ENCODE measurements at regions not wholly inside any gene's neighbourhood (a gene's known extent, or its start where the extent isn't known, plus 50 kb on each side); places are given as distances from the start of the nearest gene placed in this dataset.
"Not testable (repeated sequence)": the region's sequence is repeated elsewhere in the genome, so short reads cannot be mapped to it uniquely, and the experiment has no call there.

DNA sequence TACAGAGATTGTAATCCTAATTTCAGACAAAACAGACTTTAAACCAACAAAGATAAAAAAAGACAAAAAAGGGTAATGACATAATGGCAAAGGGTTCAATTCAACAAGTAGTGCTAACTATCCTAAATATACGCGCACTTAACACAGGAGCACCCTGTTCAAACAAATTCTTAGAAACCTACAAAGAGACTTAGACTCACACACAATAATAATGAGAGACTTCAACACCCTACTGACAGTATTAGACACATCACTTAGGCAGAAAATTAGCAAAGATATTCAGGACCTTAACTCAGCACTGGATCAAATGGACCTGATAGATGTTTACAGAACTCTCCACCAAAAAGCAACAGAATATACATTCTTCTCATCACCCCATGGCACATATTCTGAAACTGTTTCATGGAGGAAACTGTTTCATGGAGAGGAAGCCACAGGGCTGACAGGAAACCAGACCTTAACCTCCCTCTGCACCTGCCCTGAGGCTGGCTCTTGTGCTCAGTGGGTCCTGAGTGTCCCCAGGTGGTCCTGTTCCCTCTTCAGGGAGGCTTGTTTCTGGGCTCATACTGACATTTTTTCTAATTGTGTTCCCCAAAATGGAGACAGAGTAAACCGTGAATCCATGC is 54.7 kb downstream of the OR4M2 start:
- DNase-seq (ENCODE audit: low read depth) = not testable (repeated sequence)

DNA sequence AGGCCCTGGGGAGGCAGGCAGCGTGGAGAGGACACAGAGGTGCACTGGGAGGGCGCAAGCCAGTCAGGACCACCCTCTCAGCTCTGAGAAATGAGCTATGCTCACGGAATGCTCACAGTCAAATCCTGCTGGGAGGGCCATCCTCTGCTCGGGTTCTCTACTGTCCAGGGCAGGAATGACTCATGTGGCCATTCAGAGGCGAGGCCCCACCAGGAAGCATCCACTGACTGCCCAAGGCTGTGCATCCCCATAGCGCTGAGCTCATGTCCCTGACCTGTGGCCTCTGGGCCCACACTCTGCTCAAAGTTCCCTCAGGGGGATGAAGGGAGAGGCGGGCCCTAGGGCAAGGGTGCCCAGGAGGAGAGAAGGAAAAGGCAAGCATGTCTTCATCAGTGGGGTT is 57.2 kb downstream of the OR4M2 start:
- not testable (repeated sequence) for DNase-seq (ENCODE audit: low read depth)

DNA sequence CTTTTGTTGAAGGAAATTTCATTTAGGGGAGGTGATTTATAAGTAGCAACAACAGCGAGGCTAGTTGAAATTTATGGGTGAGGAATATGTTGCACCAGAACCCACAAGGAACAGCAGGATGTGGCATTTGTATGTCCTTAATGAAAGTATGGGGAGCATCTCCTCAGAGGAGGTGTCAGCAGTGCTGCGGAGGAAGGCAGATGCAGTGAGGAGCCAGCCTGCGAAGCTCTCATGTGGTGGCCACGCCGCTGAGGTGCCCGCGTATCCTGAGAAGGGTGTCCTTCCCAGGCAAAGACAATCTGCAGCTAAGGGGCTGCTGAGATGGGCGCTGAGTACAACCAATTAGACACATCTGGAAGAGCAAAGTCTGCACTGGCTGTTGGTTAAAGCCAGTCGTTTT is 60.8 kb downstream of the OR4M2 start:
- DNase-seq (ENCODE audit: low read depth) = not testable (repeated sequence)

DNA sequence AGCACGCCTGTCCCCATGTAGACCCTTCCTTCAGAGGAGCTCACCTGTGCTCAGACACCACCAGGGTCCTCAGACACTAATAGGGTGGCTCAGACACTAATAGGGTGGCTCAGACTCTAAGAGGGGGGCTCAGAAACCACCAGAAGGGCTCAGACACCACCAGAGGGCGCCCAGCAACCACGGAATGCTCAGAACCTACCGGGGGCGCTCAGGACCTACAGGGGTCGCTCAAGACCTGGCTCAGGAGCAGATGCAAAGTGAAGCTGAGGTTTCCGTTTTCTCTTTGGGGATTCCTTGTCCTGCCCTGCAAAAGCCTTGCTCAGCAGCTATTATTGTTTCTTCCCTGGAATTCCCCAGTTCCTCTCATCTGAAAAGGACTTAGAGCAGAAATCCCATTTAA is 67.8 kb downstream of the OR4M2 start:
- DNase-seq (ENCODE audit: low read depth) = not testable (repeated sequence)

DNA sequence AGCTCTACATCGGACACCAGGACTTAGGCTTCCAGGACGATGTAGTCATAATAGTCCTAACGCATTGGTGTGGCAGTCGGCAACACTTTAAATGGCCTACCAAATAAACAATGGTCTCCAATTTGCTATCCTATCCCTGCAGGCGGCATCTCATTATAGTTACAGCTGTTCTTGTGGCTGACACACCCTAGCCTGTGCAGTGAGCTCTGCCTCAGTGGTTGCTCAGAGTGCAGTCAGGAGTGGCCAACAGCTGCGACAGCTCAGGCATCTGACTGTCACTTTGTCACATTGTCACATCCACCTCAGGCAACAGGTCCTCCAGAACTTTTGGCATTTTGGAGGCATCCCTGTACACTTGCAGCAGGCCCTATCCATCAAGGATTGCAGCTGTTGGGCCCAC is 77.9 kb downstream of the OR4M2 start:
- not testable (repeated sequence) for DNase-seq (ENCODE audit: low read depth)

DNA sequence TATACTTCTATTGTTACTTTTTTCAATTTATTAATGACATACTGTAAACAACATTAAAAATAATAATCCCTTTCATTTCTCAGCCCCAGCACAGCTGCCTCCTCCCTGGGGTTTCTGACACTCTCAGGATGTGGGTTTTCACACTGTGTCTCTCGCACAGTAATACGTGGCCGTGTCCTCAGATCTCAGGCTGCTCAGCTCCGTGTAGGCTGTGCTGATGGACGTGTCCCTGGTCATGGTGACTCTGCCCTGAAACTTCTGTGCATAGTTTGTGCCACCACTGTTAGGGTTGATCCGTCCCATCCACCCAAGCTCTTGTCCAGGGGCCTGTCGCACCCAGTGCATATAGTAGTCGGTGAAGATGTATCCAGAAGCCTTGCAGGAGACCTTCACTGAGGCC is 80.0 kb downstream of the OR4M2 start:
- not testable (repeated sequence) for DNase-seq (ENCODE audit: low read depth)

DNA sequence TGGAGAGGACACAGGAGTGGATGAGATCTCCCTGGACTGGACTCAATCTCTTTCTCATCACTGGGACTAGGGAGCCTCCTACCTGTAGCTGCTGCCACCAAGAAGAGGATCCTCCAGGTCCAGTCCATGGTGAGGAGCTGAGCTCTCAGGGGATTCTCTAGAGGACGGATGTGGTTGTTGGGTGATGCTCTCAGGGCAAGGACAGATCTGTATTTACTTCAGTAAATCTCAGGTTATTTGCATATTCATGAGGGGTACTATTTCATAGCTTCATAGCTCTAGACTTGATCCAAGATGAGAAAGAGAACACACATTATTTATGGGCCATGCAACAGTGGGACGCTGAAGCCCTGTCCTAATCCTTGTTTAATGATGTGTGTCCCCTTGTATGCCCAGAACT is 80.4 kb downstream of the OR4M2 start:
- not testable (repeated sequence) for DNase-seq (ENCODE audit: low read depth)

DNA sequence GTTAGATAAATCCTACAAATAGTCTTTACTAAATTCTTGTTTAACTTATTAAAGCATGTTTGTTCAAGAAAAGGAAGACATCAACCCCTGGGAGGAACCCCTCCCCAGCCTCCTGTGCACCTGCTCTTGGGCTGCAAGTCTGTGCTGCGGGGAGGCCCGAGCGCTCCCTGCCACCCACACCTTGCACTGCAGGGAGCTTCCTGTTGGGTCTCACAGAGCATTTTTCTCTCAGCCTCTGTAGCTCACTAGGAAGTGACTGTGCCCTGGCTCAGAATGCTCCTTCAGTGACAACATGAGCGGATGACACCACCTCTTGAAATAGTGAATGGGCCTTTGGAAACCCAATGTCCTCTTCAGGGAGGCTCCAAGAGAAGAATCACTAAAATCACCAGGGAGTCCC is 81.1 kb downstream of the OR4M2 start:
- not testable (repeated sequence) for DNase-seq (ENCODE audit: low read depth)

DNA sequence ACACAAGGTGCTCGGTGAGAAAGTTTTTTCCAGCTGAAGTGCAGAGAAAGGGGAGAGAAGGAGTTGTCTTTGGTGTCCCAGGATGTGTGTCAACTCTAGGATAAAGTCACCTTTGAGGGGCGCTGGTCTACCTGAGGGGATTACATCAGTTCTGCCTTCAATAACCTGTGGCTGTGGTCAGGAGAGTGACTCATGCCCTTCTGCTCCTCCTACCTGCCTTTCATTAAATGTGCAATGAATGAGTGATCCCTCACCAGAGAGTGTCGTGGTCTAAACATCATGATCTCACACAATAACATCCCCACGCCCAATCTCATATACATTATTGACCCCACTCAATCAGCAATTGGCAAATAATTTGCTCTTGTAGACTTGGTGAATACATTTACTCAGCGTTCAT is 83.4 kb downstream of the OR4M2 start:
- not testable (repeated sequence) for DNase-seq (ENCODE audit: low read depth)

DNA sequence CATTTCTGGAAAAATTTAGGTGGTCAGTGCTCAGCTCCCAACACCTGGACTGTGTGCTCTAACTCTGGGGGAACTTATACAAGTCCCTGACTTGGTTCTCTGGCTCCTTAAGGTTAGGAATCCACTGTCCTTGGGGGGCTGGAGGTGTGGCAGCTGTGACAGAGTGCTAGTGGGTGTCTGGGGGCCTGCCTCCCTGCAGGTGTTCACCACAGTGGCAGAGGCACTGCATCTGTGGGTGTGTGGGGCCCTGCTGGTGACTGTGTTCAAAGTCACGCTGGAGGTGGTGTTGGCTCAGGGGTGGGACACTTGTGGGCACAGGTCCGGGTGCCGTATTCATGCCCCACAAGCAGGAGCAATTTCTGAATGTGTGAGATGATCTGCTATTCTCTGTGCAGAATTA is 87.2 kb downstream of the OR4M2 start:
- DNase-seq (ENCODE audit: low read depth) = not testable (repeated sequence)

DNA sequence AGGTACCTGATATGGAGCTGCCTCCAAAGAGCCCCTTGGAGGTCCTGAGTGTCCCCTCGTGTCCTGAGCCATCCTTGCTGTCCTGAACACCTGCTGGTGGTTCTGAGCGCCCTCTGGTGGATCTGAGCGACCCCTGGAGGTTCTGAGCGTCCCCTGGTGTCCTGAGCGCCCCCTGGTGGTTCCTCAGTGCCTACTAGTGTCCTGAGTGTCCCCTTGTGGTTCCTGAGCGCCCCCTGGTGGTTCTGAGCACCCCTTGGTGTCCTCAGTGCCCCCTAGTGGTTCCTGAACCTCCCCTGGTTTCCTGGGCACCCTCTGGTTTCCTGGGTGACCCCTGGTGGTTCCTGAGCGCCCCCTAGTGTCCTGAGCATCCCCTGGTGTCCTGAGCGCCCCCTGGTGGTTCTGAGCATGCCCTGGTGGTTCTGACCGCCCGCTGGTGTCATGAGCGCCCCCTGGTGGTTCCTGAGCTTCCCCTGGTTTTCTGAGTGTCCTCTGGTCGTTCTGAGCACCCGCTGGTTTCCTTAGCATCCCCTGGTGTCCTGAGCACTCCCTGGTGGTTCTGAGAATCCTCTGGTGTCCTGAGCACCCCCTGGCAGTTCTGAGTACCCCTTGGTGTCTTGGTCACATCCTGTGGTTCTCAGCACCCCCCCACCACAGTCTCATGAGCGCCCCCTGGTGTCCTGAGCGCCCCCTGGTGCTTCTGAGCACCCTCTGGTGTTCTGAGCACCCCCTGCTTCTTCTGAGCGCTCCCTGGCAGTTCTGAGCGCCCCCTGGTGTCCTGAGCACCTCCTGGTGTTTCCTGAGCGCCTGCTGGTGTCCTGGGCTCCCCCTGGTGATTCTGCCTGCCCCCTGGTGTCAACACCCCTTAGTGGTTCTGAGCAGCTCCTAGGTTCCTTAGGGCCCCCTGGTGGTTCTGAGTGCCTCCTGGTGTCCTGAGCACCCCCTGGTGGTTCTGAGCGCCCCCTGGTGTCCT is 93.0 kb downstream of the OR4M2 start:
- not testable (repeated sequence) for DNase-seq (ENCODE audit: low read depth)

DNA sequence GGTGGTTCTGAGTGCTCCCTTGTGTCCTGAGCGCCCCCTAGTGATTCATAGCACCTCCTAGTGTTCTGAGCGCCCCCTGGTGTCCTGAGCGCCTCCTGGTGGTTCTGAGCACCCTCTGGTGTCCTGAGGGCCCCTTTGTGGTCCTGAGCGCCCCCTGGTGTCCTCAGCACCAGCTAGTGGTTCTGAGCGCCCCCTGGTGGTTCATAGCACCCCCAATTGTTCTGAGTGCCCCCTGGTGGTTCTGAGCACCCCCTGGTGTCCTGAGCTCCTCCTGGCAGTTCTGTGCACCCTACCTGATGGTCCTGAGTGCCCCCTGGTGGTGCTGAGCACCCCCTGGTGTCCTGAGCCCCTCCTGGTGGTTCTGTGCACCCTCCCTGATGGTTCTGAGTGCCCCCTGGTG is 93.8 kb downstream of the OR4M2 start:
- not testable (repeated sequence) for DNase-seq (ENCODE audit: low read depth)

DNA sequence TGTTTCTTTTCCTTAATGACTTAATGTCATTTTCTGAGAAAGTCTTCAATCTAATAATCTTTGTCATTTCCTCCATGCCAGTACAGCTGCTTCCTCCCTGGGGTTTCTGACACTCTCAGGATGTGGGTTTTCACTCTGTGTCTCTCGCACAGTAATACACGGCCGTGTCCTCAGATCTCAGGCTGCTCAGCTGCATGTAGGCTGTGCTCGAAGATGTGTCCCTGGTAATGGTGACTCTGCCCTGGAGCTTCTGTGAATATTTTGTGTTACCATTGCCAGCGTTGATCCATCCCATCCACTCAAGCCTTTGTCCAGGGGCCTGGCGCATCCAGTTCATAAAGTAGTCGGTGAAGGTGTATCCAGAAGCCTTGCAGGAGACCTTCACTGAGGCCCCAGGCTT is 97.6 kb downstream of the OR4M2 start:
- DNase-seq (ENCODE audit: low read depth) = not testable (repeated sequence)

DNA sequence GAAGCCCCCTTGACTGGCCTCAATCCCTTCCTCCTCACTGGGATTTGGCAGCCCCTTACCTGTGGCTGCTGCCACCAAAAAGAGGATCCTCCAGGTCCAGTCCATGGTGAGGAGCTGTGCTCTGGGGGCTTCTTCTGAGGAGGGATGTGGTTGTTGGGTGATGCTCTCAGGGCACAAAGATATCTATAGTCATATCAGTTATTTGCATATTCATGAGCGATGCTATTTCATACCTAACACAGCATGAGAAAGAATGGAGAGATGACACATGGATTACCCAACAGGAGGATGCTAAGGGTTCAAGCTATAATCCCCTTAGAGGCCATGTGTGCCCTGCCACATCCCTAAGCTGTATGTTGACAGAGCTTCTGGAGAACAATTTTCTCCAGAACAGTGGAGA is 98.1 kb downstream of the OR4M2 start:
- DNase-seq (ENCODE audit: low read depth) = not testable (repeated sequence)

DNA sequence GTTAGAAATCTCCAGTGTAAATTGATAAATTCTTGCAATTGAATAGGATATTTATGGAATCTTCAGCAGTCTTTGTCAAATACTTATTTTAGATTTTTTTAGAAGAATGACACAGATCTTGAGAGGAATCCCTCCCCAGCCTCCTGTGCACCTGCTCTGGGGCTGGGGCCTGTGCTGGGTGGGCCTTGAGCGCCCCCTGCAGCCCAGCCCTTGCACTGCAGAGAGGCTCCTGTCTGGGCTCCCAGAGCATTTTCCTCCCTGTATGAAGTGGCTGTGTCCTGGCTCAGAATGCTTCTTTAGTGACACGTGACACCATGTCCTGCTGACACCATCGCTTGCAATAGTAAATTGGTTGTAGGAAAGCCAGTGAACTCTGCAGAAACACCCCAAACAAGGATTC is 98.7 kb downstream of the OR4M2 start:
- DNase-seq (ENCODE audit: low read depth) = not testable (repeated sequence)

DNA sequence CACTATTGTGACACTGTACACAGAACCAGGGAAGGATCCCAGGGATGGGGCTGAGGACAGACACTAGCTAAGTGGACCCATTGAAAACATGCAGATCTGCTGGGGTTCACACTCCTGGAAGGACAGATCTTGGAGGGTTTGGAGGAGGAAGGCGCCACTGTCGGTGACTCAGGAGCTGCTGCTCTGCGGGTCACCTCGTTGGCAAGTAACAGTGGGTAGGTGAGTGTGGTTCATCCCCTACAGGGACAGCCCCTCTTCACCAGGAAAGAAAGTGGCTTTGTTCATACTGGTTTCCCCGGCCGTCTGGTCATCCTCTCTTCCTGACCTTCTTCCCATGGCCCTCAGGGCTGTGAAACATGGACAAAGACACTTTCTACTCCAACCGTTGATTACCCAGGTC is 100.3 kb downstream of the OR4M2 start:
- not testable (repeated sequence) for DNase-seq (ENCODE audit: low read depth)

- DNase-seq (ENCODE audit: low read depth) = not testable (repeated sequence)
Measured at GRCh38 chr15:22184678-22185077, 104.4 kb downstream of the OR4M2 start.

DNA sequence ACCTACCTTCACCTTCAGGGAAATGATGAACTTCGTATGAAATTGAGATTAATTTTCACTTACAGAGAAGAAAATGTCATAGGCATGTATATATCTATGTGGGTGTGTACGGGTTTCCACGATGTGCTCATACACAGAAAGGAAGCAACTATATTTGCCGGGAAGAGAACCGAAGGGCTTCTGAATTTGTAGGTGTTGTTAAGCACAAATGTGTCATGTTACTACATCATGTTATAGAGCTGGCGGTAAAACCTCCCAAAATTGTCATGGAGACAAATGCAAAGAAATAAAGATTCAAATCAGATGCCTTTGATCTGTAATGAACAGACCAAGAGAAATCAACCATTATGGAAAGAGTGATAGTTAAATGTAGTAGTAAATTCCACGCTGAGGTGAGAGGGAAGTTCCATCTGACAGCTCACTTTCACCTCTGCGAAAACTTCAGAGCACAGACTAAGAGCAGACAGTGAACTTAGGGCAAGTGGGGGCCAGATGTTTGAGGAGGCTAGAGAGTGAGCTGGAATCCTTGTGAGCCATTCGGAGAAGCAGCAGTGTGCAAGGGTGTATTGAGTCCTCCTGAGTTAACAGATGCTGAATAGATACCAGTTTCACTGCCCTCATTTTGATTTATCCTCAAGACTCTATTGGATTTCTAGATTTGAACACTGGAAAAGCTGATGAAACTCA is 106.7 kb downstream of the OR4M2 start:
- not testable (repeated sequence) for DNase-seq (ENCODE audit: low read depth)

- DNase-seq (ENCODE audit: low read depth) = not testable (repeated sequence)
Measured at GRCh38 chr15:22191818-22192217, 111.5 kb downstream of the OR4M2 start.

DNA sequence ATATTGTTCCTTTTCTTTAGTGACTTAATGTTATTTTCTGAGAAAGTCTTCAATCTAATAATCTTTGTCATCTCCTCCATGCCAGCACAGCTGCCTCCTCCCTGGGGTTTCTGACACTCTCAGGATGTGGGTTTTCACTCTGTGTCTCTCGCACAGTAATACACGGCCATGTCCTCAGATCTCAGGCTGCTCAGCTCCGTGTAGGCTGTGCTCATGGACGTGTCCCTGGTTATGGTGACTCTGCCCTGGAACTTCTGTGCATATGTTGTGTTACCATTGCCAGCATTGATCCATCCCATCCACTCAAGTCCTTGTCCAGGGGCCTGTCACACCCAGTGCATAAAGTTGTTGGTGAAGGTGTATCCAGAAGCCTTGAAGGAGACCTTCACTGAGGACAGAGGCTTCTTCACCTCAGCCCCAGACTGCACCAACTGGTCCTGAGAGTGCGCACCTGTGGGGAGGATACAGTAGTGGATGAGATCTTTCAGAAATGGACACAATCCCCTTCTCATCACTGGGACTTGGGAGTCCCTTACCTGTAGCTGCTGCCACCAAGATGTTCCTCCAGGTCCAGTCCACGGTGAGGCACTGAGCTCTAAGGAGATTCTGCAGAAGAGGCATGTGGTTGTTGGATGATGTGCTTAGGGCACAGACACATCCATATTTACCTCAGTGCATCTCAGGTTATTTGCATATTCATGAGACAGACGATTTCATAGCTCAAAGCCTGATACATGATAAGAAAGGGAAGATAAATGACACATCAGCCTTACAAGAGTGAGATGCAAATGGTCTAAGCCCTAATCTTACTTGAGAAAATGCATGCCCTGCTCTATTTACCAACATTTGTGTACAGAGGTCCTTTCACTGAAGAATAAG is 114.7 kb downstream of the OR4M2 start:
- DNase-seq (ENCODE audit: low read depth) = not testable (repeated sequence)

DNA sequence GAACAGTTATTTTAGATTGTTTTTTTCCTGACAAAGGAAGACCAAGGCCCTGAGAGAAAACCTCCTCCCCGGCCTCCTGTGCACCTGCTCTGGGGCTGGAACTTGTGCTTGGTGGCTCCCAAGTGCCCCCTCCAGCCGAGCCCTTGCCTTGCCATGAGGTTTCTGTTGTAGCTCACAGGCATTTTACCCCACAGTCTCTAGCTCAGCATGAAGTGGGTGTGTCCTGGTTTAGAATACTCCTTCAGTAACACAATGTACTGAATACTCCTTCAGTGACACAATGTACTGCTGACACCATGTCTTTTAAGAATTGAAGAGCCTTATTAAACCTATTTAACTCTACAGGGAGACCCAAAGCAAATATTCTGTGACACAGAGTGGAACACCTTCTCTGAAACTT is 116.1 kb downstream of the OR4M2 start:
- not testable (repeated sequence) for DNase-seq (ENCODE audit: low read depth)

- DNase-seq (ENCODE audit: low read depth) = not testable (repeated sequence)
Measured at GRCh38 chr15:22200417-22200816, 120.1 kb downstream of the OR4M2 start.
